Lung (tissue), 11 donors: ENCODE measurements at regions not wholly inside any gene's neighbourhood (a gene's known extent, or its start where the extent isn't known, plus 50 kb on each side); places are given as distances from the start of the nearest gene placed in this dataset.

Experiments
- ATAC-seq: fragments of 200-7000 bp; cut with Tn5 transposase; one replicate; pipeline ENCODE4 v1.9.1; 2020; ENCODE audit warnings: moderate number of reproducible peaks; ENCODE audit not compliant: insufficient read depth, low FRiP score
- DNase-seq, 3 donors: peaks; one replicate each; pipeline ENCODE4 v3.0.0-alpha.2; 2013 to 2017
- H3K27ac ChIP-seq, 2 donors: one replicate each; pipeline ENCODE4 v1.5.1; 2013; ENCODE audit warnings: mild to moderate bottlenecking in 2 of 2, moderate library complexity in 2 of 2, control low read depth in 1 of 2, inconsistent platforms in 1 of 2, low read depth in 1 of 2, low read length in 1 of 2
- H3K27me3 ChIP-seq, 3 donors: one replicate each; pipeline ENCODE4 v1.5.1; 2013; ENCODE audit warnings: low read length in 2 of 3; ENCODE audit not compliant: control insufficient read depth in 3 of 3, insufficient read depth in 3 of 3
- H3K36me3 ChIP-seq, 4 donors: one replicate each; pipeline ENCODE4 v1.5.1; 2013; ENCODE audit warnings: low read length in 4 of 4, mild to moderate bottlenecking in 1 of 4, moderate library complexity in 1 of 4; ENCODE audit not compliant: control insufficient read depth in 4 of 4, insufficient read depth in 4 of 4
- H3K4me1 ChIP-seq, 5 donors: one replicate each; pipeline ENCODE4 v1.5.1; 2013; ENCODE audit warnings: low read length in 5 of 5, mild to moderate bottlenecking in 2 of 5, moderate library complexity in 1 of 5; ENCODE audit not compliant: control insufficient read depth in 5 of 5, insufficient read depth in 5 of 5
- H3K4me3 ChIP-seq: one replicate; pipeline ENCODE4 v1.5.1; 2013; ENCODE audit warnings: mild to moderate bottlenecking, control low read depth, moderate library complexity
- H3K9ac ChIP-seq, 2 donors: one replicate each; pipeline ENCODE4 v1.5.1; 2013; ENCODE audit warnings: low read length in 2 of 2, control low read depth in 1 of 2; ENCODE audit not compliant: insufficient read depth in 1 of 2
- H3K9me3 ChIP-seq, 4 donors: one replicate each; pipeline ENCODE4 v1.5.1; 2013; ENCODE audit warnings: low read length in 3 of 4, mild to moderate bottlenecking in 1 of 4, moderate library complexity in 1 of 4; ENCODE audit not compliant: control insufficient read depth in 4 of 4, insufficient read depth in 3 of 4
- WGBS, 2 donors: extraction: QIAGEN DNeasy Blood & Tissue Kit; methylation state at CpG; one replicate each; pipeline ENCODE4 v1.1.7; 2013; 5-methylcytosine and 5-hydroxymethylcytosine counted together
- TF ChIP-seq, protein P1 (sequence below): IDR thresholded peaks from 2 replicates; pipeline ENCODE4 v1.5.1; 2012; ENCODE audit warnings: mild to moderate bottlenecking; ENCODE audit errors: control extremely low read depth, extremely low read depth
- donor health status: control.
- donor health status: control.
- donor health status: Bipolar disorder and iron deficiency.
- donor health status: healthy.
- donor health status: DM: yes; HTN: yes; CAD: no.

DNA sequence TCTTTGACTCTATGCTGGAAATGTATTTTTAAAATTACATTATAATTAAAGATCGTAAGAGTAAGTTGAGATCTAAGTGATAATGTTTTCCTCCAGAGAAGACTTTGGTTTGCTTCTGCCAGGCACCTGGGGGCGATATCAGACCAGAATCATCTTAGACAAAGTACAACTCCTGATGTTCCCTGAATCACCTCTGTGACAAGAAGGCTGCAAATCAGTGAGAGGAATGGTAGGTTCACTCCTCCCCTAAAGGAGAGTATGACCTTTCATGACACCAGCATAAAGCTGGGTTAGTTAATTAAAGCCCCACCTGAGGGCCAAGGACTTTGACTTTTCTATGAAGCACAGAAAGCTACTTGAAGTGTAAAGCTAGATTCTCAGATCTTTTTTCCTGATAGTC lies 114.4 kb upstream of the DTNA start:
- H3K27me3 ChIP-seq, result no peaks in the 10 kb centered on the region
- no peaks in the 10 kb centered on the region for H3K9me3 ChIP-seq
- no peak overlapping the region for H3K4me3 ChIP-seq
- peaks cover 0 to 23% (median 3%) of the 10 kb centered on the region in 5 donors for H3K4me1 ChIP-seq
- ATAC-seq (no peak), DNase-seq (peak in 2 of 3 donors; percentile 13 to 17)
- peak overlapping the region in 1 of 2 donors; percentile 75 for H3K27ac ChIP-seq
- WGBS, 2 donors, result 58 to 67% methylated on average over 2 of the region's 2 CpGs
- TF ChIP-seq, protein P1, sequence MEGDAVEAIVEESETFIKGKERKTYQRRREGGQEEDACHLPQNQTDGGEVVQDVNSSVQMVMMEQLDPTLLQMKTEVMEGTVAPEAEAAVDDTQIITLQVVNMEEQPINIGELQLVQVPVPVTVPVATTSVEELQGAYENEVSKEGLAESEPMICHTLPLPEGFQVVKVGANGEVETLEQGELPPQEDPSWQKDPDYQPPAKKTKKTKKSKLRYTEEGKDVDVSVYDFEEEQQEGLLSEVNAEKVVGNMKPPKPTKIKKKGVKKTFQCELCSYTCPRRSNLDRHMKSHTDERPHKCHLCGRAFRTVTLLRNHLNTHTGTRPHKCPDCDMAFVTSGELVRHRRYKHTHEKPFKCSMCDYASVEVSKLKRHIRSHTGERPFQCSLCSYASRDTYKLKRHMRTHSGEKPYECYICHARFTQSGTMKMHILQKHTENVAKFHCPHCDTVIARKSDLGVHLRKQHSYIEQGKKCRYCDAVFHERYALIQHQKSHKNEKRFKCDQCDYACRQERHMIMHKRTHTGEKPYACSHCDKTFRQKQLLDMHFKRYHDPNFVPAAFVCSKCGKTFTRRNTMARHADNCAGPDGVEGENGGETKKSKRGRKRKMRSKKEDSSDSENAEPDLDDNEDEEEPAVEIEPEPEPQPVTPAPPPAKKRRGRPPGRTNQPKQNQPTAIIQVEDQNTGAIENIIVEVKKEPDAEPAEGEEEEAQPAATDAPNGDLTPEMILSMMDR, result no peak
- H3K36me3 ChIP-seq, result no peaks in the 10 kb centered on the region
- H3K9ac ChIP-seq, result no peak overlapping the region

- H3K4me1 ChIP-seq, result peaks cover 0 to 18% (median 3%) of the 10 kb centered on the region in 5 donors
- no peak overlapping the region for H3K4me3 ChIP-seq
- ATAC-seq (peak; percentile 20), DNase-seq (peak in 2 of 3 donors; percentile 13 to 14)
- no peaks in the 10 kb centered on the region for H3K36me3 ChIP-seq
- no peaks in the 10 kb centered on the region for H3K9me3 ChIP-seq
- no peaks in the 10 kb centered on the region for H3K27me3 ChIP-seq
- WGBS, 2 donors, result 81 to 92% methylated on average over 4 of the region's 4 CpGs
- TF ChIP-seq, protein P1, result no peak
- H3K9ac ChIP-seq, result no peak overlapping the region
- no peak overlapping the region for H3K27ac ChIP-seq
Observed at GRCh38 chr18:34598120-34598635, 111.9 kb upstream of the DTNA start.

- TF ChIP-seq, protein P1, result no peak
- Histone ChIP-seq H3K27ac (no peak overlapping the region), H3K36me3 (no peaks in the 10 kb centered on the region), H3K4me1 (peaks cover 0 to 10% (median 2%) of the 10 kb centered on the region in 5 donors), H3K4me3 (no peak overlapping the region), H3K9me3 (no peaks in the 10 kb centered on the region), H3K27me3 (no peaks in the 10 kb centered on the region), H3K9ac (no peak overlapping the region)
- ATAC-seq (no peak), DNase-seq (no peak)
Observed at GRCh38 chr18:34600158-34600557, 109.9 kb upstream of the DTNA start.
